Skeletal muscle tissue (tissue), 3 donors: ENCODE measurements at regions not wholly inside any gene's neighbourhood (a gene's known extent, or its start where the extent isn't known, plus 50 kb on each side); places are given as distances from the start of the nearest gene placed in this dataset.

ENCODE experiments used
- H3K27ac ChIP-seq: one replicate; pipeline ENCODE4 v1.7.0; 2013; ENCODE audit warnings: mild to moderate bottlenecking, low read depth, low read length, inconsistent platforms
- H3K27me3 ChIP-seq, 3 donors: one replicate each; pipeline ENCODE4 v1.7.0; 2013; ENCODE audit warnings: low read length in 3 of 3; ENCODE audit not compliant: control insufficient read depth in 3 of 3, insufficient read depth in 3 of 3
- H3K36me3 ChIP-seq, 3 donors: one replicate each; pipeline ENCODE4 v1.7.0; 2013; ENCODE audit warnings: low read length in 3 of 3; ENCODE audit not compliant: control insufficient read depth in 3 of 3, insufficient read depth in 3 of 3
- H3K4me1 ChIP-seq, 3 donors: one replicate each; pipeline ENCODE4 v1.7.0; 2013; ENCODE audit warnings: low read length in 3 of 3, mild to moderate bottlenecking in 3 of 3; ENCODE audit not compliant: control insufficient read depth in 3 of 3, insufficient read depth in 3 of 3
- H3K4me3 ChIP-seq, 3 donors: one replicate each; pipeline ENCODE4 v1.7.0; 2013; ENCODE audit warnings: low read length in 3 of 3
- H3K9ac ChIP-seq, 3 donors: one replicate each; pipeline ENCODE4 v1.7.0; 2013; ENCODE audit warnings: low read length in 3 of 3, mild to moderate bottlenecking in 3 of 3, moderate library complexity in 2 of 3, low read depth in 1 of 3
- H3K9me3 ChIP-seq, 3 donors: one replicate each; pipeline ENCODE4 v1.7.0; 2013; ENCODE audit warnings: low read length in 3 of 3; ENCODE audit not compliant: control insufficient read depth in 3 of 3
- donor health status: Osteomylitis.

DNA sequence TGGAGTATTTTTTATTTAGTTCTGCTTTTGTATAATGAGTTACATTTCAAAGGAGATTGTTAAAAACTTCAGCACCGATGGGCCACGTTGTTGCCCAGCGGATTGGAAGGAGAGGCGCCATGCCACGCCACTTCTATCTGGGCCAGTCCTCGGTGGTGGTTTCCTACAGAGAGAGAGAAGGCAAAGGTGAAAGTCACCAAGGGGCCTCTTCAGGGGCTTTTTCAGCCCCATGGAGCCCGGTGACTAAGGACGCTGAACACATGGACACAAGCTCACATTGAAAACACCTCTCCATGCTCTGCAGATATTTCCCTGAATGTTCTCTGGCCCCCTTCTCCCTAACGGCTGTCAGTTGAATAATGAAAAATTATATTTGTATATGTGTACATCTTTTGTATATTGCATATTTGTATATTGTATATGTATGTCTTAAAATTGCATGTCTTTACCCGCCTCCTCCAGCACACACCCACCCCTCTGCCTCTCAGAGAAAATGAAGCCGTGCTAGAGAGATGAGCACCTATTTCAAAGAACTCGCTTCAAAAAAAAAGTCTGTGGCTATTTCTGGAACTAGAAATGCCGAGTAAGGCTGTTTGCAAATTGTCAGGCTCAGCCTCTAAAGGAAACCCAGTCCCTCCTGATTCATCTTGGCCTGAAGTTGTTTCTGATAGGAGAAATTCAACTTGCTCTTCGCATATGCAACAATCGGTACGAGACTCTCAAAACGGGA, 91.9 kb upstream of the CDH4 start:
- Histone ChIP-seq H3K4me1 (no peaks in the 10 kb centered on the region), H3K27me3 (peaks cover 0 to 7% (median 0%) of the 10 kb centered on the region in 3 donors), H3K9me3 (no peaks in the 10 kb centered on the region), H3K9ac (no peak overlapping the region), H3K4me3 (no peak overlapping the region), H3K36me3 (no peaks in the 10 kb centered on the region), H3K27ac (no peak overlapping the region)

DNA sequence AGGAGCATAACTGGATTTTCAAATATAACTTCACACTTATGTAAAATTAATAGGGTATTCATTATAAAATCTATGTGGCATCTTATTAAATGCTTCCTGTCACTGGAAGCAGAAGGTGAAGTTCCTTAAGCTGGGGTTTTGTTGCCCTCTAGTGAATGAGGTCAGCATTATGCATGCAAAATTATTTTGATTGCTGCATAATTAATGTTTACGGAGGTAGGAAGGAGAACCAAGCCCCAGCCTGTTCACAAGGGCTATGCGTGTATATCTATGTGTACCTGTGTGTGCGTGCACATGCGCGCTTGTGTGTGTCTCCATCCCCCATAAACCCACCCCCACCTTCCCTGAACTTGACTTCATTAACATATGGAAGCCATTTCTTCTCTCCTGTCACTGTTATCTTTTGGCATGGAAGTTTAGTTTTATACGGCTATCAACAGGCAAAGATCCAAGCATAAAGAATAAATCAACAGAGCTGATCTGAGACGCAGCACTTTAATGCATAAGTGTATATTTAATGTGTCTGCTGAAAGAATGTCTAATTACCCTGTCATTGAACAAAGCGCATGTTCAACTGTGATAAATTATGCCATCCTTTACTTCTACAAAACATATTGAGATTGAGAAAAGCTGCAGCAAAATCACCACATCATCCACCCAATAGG, 90.2 kb upstream of the CDH4 start:
- Histone ChIP-seq H3K4me1 (no peaks in the 10 kb centered on the region), H3K9ac (no peak overlapping the region), H3K27me3 (peaks cover 0 to 7% (median 0%) of the 10 kb centered on the region in 3 donors), H3K9me3 (no peaks in the 10 kb centered on the region), H3K36me3 (no peaks in the 10 kb centered on the region), H3K27ac (no peak overlapping the region), H3K4me3 (no peak overlapping the region)

DNA sequence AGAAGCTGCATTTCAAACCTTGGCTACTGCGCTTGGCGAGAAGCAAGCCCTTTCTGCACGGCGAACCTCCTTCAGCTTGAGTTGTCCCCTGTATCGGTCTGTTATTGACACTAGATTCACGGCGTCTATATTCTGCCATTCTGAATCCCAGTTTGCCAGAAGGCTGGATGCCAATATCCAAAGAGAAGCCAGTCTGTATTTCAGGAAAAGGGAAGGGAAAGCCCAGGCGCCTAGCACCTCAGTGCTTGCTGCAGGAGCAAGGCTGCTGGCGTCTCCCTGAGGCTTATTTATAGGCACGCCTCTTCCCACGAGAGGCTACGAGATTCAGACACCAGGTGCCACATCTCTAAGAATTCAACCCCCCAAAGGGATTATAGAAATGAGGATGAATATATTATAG, 89.6 kb upstream of the CDH4 start:
- H3K9ac ChIP-seq: no peak overlapping the region
- H3K27me3 ChIP-seq: peaks cover 0 to 7% (median 0%) of the 10 kb centered on the region in 3 donors
- H3K36me3 ChIP-seq: no peaks in the 10 kb centered on the region
- H3K4me3 ChIP-seq: no peak overlapping the region
- H3K4me1 ChIP-seq: no peaks in the 10 kb centered on the region
- no peaks in the 10 kb centered on the region for H3K9me3 ChIP-seq
- H3K27ac ChIP-seq: no peak overlapping the region

DNA sequence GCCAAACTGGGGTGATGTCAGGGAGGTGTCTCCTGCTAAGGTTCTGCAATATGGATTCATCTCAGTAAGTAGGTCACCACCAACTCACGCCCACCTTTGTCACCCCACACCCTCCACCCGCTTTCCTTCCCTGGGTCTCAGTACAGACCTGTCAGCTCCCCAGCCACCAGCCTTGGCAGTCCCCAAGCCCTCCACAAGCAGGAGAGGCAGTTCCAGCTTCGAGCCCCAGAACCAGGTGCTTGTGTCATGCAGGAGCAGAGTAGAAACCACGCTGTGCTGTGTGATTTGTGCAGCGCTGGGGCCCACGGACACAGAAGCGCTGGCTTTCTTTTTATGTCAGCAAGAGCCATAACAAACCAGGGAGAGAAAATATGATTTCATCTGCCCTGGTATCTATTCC, 89.0 kb upstream of the CDH4 start:
- no peaks in the 10 kb centered on the region for H3K9me3 ChIP-seq
- H3K4me3 ChIP-seq: no peak overlapping the region
- H3K9ac ChIP-seq: no peak overlapping the region
- H3K27ac ChIP-seq: no peak overlapping the region
- no peaks in the 10 kb centered on the region for H3K4me1 ChIP-seq
- H3K27me3 ChIP-seq: peaks cover 0 to 7% (median 3%) of the 10 kb centered on the region in 3 donors
- no peaks in the 10 kb centered on the region for H3K36me3 ChIP-seq

DNA sequence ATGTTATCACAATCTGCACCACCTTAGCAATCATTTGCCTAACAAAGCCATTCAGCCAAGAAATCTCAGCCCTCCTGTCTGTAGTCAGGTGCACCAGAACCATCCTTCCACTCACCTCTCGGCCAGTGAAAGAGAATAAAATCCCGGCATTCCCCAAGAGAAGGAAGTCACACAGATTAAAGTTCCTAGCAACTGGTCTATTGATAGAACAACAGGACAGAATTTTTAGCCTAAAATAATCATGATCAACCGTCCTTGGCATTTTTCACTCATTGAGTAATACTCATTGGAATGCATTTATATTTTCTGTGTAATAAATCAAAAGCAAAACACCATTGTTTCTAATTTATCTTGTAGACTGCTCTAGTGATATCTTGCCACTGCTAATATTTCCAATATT, 85.7 kb upstream of the CDH4 start:
- H3K27me3 ChIP-seq: peaks cover 0 to 12% (median 10%) of the 10 kb centered on the region in 3 donors
- H3K27ac ChIP-seq: no peak overlapping the region
- no peaks in the 10 kb centered on the region for H3K9me3 ChIP-seq
- H3K4me1 ChIP-seq: no peaks in the 10 kb centered on the region
- H3K9ac ChIP-seq: no peak overlapping the region
- H3K4me3 ChIP-seq: no peak overlapping the region
- H3K36me3 ChIP-seq: no peaks in the 10 kb centered on the region

DNA sequence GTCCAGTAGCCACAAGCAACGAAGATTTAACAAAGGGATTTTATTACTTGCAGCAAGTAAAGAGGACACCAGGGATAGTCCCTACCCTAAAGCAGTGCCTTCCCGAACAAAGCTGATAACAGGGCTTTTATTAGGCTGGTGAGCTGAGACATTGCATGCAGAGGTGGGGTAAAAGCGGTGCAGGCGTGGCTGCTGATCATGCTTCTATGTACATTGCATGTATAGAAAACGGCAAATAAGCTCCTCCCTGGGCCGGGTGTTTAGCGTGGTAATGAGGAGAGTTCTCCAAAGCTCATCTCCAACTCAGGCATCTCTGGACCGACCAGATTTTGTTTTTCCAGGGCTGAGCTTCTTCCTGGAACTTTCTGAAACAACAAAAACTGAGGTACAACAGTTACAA, 83.5 kb upstream of the CDH4 start:
- Histone ChIP-seq H3K4me1 (no peaks in the 10 kb centered on the region), H3K27me3 (peaks cover 0 to 10% (median 9%) of the 10 kb centered on the region in 3 donors), H3K9me3 (no peaks in the 10 kb centered on the region), H3K27ac (no peak overlapping the region), H3K36me3 (no peaks in the 10 kb centered on the region), H3K4me3 (no peak overlapping the region), H3K9ac (no peak overlapping the region)

DNA sequence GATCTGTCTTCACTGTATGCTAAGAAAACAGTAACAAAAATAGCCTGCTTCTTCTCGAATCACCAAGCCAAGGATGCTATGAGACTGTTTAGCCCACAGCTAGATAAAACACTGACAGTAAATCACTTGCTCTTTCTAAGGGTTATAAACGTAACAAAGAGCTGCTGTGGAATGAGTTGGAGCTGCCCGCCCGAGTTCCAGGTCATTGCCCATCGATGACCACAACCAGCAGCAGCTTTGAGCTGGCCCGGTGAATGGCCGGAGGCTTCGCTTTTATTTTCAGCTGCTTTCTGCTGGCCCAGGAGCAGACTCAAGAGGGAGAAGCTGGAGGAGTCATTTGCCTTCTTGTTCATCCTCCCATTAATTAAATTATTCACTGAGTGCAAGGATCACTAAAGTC, 82.2 kb upstream of the CDH4 start:
- no peaks in the 10 kb centered on the region for H3K9me3 ChIP-seq
- no peak overlapping the region for H3K27ac ChIP-seq
- H3K9ac ChIP-seq: no peak overlapping the region
- no peak overlapping the region for H3K4me3 ChIP-seq
- H3K4me1 ChIP-seq: no peaks in the 10 kb centered on the region
- H3K36me3 ChIP-seq: no peaks in the 10 kb centered on the region
- peaks cover 0 to 14% (median 12%) of the 10 kb centered on the region in 3 donors for H3K27me3 ChIP-seq

DNA sequence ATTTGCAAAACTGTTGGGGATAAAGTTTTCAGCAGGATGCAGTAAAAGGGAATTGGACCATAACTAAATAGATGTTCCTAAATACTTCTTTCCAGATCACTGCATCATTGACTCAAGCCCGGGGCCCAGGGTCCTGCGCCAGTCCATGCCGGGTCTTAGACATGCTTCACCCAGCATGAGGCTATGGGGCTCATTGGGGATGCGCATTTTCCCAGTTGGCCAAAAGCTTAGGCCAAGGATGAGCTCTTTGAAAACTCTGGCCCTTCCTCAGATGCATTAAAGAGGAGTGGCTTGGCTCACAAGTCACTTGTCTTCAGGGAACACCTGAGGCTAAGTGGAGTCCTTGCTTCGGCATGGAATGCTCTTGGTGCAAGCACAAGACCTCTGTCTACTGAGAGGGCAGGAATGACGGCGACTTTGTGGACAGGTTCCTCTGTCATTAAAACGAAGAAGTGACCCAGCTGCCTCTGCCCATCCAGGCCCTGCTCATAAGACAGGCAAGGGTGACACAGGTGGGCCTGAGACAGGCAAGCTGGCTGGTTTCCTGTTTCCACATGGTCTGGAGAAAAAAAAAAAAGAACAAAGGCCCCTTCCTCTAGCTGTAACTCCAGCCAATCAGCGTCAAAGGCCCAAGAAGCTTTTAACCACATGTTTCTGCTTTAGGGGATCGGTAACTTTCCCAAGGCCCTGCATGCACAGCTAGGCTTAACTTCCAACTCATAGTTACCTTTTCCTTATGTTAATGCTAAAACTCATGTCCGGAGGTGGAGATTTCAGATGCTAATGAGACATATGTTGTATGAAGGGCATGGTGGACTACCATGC, 81.4 kb upstream of the CDH4 start:
- Histone ChIP-seq H3K4me3 (no peak overlapping the region), H3K27me3 (peaks cover 0 to 12% (median 11%) of the 10 kb centered on the region in 3 donors), H3K9ac (no peak overlapping the region), H3K36me3 (no peaks in the 10 kb centered on the region), H3K27ac (no peak overlapping the region), H3K9me3 (no peaks in the 10 kb centered on the region), H3K4me1 (no peaks in the 10 kb centered on the region)

DNA sequence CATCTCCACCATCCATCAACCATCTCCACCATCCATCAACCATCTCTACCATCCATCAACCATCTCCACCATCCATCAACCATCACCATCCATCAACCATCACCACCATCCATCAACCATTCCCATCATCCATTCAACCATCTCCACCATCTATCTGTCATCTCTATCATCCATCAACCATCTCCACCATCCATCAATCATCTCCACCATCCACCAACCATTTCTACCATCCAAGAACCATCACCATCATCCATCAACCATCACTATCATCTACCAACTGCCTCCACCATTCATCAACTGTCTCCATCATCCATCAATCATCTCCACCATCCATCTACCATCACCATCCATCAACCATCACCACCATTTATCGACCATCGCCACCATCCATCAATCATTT, 78.8 kb upstream of the CDH4 start:
- no peaks in the 10 kb centered on the region for H3K4me1 ChIP-seq
- H3K27me3 ChIP-seq: peaks cover 0 to 14% (median 7%) of the 10 kb centered on the region in 3 donors

More for the DNA sequence above, 78.8 kb upstream of the CDH4 start:
- Histone ChIP-seq H3K9ac (no peak overlapping the region), H3K27ac (no peak overlapping the region), H3K4me3 (no peak overlapping the region), H3K36me3 (no peaks in the 10 kb centered on the region), H3K9me3 (no peaks in the 10 kb centered on the region)
